ENCODE measurements at regions not wholly inside any gene's neighbourhood (a gene's known extent, or its start where the extent isn't known, plus 50 kb on each side); places are given as distances from the start of the nearest gene placed in this dataset.

DNA sequence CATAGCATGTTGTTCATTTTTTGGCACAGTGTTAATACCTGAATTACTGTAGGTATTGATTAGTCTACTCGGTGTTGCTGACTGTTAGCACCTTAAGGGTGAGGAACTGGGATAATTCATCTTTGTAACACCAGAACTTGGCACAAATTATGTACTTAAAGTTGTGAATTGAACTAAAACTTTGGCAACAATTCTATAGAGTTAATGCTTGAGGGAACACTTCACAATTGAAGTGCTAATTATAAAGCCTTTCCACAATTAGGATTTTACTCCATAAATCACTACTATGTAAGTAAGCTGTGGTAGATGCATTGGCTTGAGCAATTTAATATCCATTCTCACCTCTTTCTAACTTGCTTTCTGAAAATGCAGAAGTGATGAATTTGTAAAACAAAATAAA lies 686.7 kb downstream of the PDHA2 start:
- Histone ChIP-seq H3K36me3 (ENCODE audit: control insufficient read depth, insufficient read depth, low read length) (no peaks in the 10 kb centered on the region), H3K27me3 (ENCODE audit: control insufficient read depth, insufficient read depth, low read length) (no peaks in the 10 kb centered on the region), H3K9me3 (ENCODE audit: control insufficient read depth, insufficient read depth, low read depth, low read length) (no peaks in the 10 kb centered on the region), H3K4me3 (ENCODE audit: low read depth in 2 of 2, low read length in 2 of 2) (no peak overlapping the region), H3K27ac (ENCODE audit: low read length) (no peak overlapping the region), H3K4me1 (ENCODE audit: control insufficient read depth, insufficient read depth, low read length) (no peaks in the 10 kb centered on the region)
- ChIA-PET CTCF (no interaction called here), POLR2A (no interaction called here)
- in situ Hi-C loops (cut with HindIII; ENCODE audit: low pct_unique_long_range_greater_than_20kb, low sequenced_read_pairs) (no loop called here), intact Hi-C loops (cut with micrococcal nuclease; ENCODE audit: unreplicated experiment) (no loop called here)
- BruUV-seq (replicated peaks), result no TSS peak
- DNase-seq (ENCODE audit: low read depth, low spot score) (no peak), ATAC-seq (no peak)
- TF ChIP-seq, protein P1, sequence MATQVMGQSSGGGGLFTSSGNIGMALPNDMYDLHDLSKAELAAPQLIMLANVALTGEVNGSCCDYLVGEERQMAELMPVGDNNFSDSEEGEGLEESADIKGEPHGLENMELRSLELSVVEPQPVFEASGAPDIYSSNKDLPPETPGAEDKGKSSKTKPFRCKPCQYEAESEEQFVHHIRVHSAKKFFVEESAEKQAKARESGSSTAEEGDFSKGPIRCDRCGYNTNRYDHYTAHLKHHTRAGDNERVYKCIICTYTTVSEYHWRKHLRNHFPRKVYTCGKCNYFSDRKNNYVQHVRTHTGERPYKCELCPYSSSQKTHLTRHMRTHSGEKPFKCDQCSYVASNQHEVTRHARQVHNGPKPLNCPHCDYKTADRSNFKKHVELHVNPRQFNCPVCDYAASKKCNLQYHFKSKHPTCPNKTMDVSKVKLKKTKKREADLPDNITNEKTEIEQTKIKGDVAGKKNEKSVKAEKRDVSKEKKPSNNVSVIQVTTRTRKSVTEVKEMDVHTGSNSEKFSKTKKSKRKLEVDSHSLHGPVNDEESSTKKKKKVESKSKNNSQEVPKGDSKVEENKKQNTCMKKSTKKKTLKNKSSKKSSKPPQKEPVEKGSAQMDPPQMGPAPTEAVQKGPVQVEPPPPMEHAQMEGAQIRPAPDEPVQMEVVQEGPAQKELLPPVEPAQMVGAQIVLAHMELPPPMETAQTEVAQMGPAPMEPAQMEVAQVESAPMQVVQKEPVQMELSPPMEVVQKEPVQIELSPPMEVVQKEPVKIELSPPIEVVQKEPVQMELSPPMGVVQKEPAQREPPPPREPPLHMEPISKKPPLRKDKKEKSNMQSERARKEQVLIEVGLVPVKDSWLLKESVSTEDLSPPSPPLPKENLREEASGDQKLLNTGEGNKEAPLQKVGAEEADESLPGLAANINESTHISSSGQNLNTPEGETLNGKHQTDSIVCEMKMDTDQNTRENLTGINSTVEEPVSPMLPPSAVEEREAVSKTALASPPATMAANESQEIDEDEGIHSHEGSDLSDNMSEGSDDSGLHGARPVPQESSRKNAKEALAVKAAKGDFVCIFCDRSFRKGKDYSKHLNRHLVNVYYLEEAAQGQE (IDR thresholded peaks at IDR 0.05; ENCODE audit: insufficient read depth in 1 of 2, low read depth in 2 of 2, low read length in 1 of 2), result no peak
- TF ChIP-seq, protein P2, sequence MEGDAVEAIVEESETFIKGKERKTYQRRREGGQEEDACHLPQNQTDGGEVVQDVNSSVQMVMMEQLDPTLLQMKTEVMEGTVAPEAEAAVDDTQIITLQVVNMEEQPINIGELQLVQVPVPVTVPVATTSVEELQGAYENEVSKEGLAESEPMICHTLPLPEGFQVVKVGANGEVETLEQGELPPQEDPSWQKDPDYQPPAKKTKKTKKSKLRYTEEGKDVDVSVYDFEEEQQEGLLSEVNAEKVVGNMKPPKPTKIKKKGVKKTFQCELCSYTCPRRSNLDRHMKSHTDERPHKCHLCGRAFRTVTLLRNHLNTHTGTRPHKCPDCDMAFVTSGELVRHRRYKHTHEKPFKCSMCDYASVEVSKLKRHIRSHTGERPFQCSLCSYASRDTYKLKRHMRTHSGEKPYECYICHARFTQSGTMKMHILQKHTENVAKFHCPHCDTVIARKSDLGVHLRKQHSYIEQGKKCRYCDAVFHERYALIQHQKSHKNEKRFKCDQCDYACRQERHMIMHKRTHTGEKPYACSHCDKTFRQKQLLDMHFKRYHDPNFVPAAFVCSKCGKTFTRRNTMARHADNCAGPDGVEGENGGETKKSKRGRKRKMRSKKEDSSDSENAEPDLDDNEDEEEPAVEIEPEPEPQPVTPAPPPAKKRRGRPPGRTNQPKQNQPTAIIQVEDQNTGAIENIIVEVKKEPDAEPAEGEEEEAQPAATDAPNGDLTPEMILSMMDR (IDR thresholded peaks at IDR 0.05), result no peak
- no peak for TF ChIP-seq SIN3A (IDR thresholded peaks at IDR 0.05; ENCODE audit: borderline replicate concordance, insufficient read depth, low read depth, low read length)
- TF ChIP-seq TCF7L2 (IDR thresholded peaks at IDR 0.05; ENCODE audit: low read depth, low read length), result no peak
- TF ChIP-seq POLR2AphosphoS5 (IDR thresholded peaks at IDR 0.05; ENCODE audit: low read depth, low read length), result no peak

DNA sequence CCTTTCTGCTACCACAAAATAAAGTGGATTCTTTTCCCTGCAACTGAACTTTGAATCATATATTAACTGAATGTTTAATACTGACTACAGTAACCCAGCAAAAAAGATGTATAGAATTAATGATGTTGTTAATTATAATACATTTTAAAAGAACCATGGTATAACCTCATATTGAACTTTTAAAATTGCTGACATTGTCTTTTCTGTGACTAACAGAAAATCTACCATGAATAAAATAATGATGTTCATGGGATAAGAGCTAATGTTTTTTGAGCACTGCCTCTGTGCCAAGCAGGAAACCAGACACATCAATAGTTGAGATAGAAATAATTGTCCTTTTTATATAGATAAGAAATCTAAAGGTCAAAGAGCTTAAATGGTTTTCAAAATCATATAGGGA lies 691.9 kb downstream of the PDHA2 start:
- intact Hi-C loops (cut with micrococcal nuclease; ENCODE audit: unreplicated experiment) (no loop called here), in situ Hi-C loops (cut with HindIII; ENCODE audit: low pct_unique_long_range_greater_than_20kb, low sequenced_read_pairs) (no loop called here)
- no peak overlapping the region for H3K4me3 ChIP-seq (ENCODE audit: low read depth in 2 of 2, low read length in 2 of 2)
- ChIA-PET CTCF (no interaction called here), POLR2A (no interaction called here)
- ATAC-seq, result no peak
- H3K9me3 ChIP-seq (ENCODE audit: control insufficient read depth, insufficient read depth, low read depth, low read length), result no peaks in the 10 kb centered on the region
- H3K27ac ChIP-seq (ENCODE audit: low read length), result no peak overlapping the region
- no peak for DNase-seq (ENCODE audit: low read depth, low spot score)
- no peak for TF ChIP-seq TCF7L2 (IDR thresholded peaks at IDR 0.05; ENCODE audit: low read depth, low read length)
- TF ChIP-seq, protein P2 (IDR thresholded peaks at IDR 0.05), result no peak
- no peak for TF ChIP-seq SIN3A (IDR thresholded peaks at IDR 0.05; ENCODE audit: borderline replicate concordance, insufficient read depth, low read depth, low read length)
- no TSS peak for BruUV-seq (replicated peaks)
- no peaks in the 10 kb centered on the region for H3K4me1 ChIP-seq (ENCODE audit: control insufficient read depth, insufficient read depth, low read length)
- no peaks in the 10 kb centered on the region for H3K36me3 ChIP-seq (ENCODE audit: control insufficient read depth, insufficient read depth, low read length)
- H3K27me3 ChIP-seq (ENCODE audit: control insufficient read depth, insufficient read depth, low read length), result no peaks in the 10 kb centered on the region

DNA sequence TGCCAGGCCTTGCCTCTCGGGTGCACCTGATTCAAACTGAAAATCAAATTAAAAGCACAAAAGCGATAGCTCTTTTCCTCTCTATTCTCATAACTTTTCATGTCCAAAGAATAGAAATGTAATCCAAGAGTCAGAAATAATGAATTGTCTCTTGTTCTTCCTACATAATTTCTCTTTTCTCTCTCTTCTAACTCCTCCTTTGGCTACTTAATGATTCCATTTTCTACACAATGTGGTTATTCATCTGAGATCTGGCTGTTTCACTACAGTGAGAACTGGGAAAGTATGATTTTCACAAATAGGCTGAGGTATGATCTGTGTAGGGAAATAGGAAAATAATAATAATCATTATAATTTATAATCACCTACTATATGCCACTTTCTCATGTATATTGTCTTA lies 703.5 kb downstream of the PDHA2 start:
- no peak for ATAC-seq
- intact Hi-C loops (cut with micrococcal nuclease; ENCODE audit: unreplicated experiment) (no loop called here), in situ Hi-C loops (cut with HindIII; ENCODE audit: low pct_unique_long_range_greater_than_20kb, low sequenced_read_pairs) (no loop called here)
- CTCF ChIA-PET, result no interaction called here
- POLR2A ChIA-PET, result no interaction called here
- no peaks in the 10 kb centered on the region for H3K36me3 ChIP-seq (ENCODE audit: control insufficient read depth, insufficient read depth, low read length)
- H3K4me1 ChIP-seq (ENCODE audit: control insufficient read depth, insufficient read depth, low read length), result no peaks in the 10 kb centered on the region
- no peaks in the 10 kb centered on the region for H3K27me3 ChIP-seq (ENCODE audit: control insufficient read depth, insufficient read depth, low read length)
- no peaks in the 10 kb centered on the region for H3K9me3 ChIP-seq (ENCODE audit: control insufficient read depth, insufficient read depth, low read depth, low read length)
- TF ChIP-seq, protein P2 (IDR thresholded peaks at IDR 0.05), result no peak
- no peak for TF ChIP-seq POLR2AphosphoS5 (IDR thresholded peaks at IDR 0.05; ENCODE audit: low read depth, low read length)
- TF ChIP-seq SIN3A (IDR thresholded peaks at IDR 0.05; ENCODE audit: borderline replicate concordance, insufficient read depth, low read depth, low read length), result no peak
- TF ChIP-seq TCF7L2 (IDR thresholded peaks at IDR 0.05; ENCODE audit: low read depth, low read length), result no peak
- TF ChIP-seq, protein P1 (IDR thresholded peaks at IDR 0.05; ENCODE audit: insufficient read depth in 1 of 2, low read depth in 2 of 2, low read length in 1 of 2), result no peak
- no TSS peak for BruUV-seq (replicated peaks)
- no peak overlapping the region for H3K4me3 ChIP-seq (ENCODE audit: low read depth in 2 of 2, low read length in 2 of 2)
- DNase-seq (ENCODE audit: low read depth, low spot score), result no peak
- no peak overlapping the region for H3K27ac ChIP-seq (ENCODE audit: low read length)

Data from Panc1 (cell line).